ENCODE measurements at regions not wholly inside any gene's neighbourhood (a gene's known extent, or its start where the extent isn't known, plus 50 kb on each side); places are given as distances from the start of the nearest gene placed in this dataset.

DNA sequence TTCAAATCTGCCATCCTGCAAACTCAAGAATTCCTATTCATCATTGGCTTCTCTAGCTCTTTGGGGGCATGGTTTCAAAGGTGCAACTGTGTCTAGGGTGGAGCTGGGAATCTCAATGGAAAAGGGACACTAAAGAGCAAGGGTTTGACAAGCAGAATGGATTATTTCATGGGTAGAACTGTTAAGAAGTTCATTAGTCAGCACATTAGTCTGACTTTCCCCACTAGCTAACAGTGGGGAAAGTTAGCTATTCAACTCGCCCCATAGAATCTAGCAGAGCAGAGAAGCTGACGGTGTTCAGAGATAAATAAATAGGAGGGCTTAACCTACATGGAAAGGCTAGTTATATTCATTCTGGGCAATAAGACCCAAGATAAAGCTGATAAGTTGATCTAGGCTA, 153.9 kb downstream of the EMP1 start:
- Histone ChIP-seq H3K4me1 (ENCODE audit: low read depth, poor library complexity, severe bottlenecking) (no peaks in the 10 kb centered on the region), H3K4me3 (IDR thresholded peaks at IDR 0.05; ENCODE audit: insufficient read depth, low read depth, low read length) (no peak overlapping the region), H2AFZ (ENCODE audit: low read depth) (no peak overlapping the region), H3K36me3 (ENCODE audit: insufficient read depth) (no peaks in the 10 kb centered on the region), H3K9ac (no peak overlapping the region), H4K20me1 (ENCODE audit: insufficient read depth) (no peaks in the 10 kb centered on the region), H3K4me2 (no peak overlapping the region), H3K79me2 (ENCODE audit: insufficient read depth, low read depth) (no peaks in the 10 kb centered on the region), H3K27ac (no peak overlapping the region), H3K27me3 (ENCODE audit: insufficient read depth, low read depth) (no peaks in the 10 kb centered on the region)
- TF ChIP-seq, protein P1, sequence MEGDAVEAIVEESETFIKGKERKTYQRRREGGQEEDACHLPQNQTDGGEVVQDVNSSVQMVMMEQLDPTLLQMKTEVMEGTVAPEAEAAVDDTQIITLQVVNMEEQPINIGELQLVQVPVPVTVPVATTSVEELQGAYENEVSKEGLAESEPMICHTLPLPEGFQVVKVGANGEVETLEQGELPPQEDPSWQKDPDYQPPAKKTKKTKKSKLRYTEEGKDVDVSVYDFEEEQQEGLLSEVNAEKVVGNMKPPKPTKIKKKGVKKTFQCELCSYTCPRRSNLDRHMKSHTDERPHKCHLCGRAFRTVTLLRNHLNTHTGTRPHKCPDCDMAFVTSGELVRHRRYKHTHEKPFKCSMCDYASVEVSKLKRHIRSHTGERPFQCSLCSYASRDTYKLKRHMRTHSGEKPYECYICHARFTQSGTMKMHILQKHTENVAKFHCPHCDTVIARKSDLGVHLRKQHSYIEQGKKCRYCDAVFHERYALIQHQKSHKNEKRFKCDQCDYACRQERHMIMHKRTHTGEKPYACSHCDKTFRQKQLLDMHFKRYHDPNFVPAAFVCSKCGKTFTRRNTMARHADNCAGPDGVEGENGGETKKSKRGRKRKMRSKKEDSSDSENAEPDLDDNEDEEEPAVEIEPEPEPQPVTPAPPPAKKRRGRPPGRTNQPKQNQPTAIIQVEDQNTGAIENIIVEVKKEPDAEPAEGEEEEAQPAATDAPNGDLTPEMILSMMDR (conservative IDR thresholded peaks at IDR 0.05; ENCODE audit: low read depth, low read length), result no peak

DNA sequence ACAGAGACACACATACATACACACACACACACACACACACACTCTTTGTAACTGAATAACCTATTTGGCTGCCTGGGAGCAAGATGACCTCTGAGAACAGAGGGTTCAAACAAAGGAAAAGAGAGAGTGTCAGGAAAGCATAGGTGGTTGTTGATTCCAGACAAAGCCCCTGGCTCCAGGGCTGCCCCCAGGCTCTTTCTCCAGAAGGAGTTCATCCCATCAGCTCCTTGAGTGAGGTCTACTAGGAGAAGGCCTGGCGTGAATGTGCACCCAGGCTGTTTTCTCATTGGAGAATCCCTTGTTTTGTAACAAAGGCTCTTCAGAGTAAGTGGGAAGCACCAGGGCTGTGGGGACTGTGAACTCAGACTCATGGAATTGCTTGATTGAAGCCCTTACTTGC, 151.9 kb downstream of the EMP1 start:
- Histone ChIP-seq H3K4me2 (no peak overlapping the region), H3K79me2 (ENCODE audit: insufficient read depth, low read depth) (no peaks in the 10 kb centered on the region), H4K20me1 (ENCODE audit: insufficient read depth) (no peaks in the 10 kb centered on the region), H3K4me3 (IDR thresholded peaks at IDR 0.05; ENCODE audit: insufficient read depth, low read depth, low read length) (no peak overlapping the region), H3K27me3 (ENCODE audit: insufficient read depth, low read depth) (no peaks in the 10 kb centered on the region), H3K36me3 (ENCODE audit: insufficient read depth) (no peaks in the 10 kb centered on the region), H3K9ac (no peak overlapping the region), H3K4me1 (ENCODE audit: low read depth, poor library complexity, severe bottlenecking) (no peaks in the 10 kb centered on the region), H3K27ac (no peak overlapping the region), H2AFZ (ENCODE audit: low read depth) (no peak overlapping the region)
- TF ChIP-seq, protein P1 (conservative IDR thresholded peaks at IDR 0.05; ENCODE audit: low read depth, low read length), result no peak

DNA sequence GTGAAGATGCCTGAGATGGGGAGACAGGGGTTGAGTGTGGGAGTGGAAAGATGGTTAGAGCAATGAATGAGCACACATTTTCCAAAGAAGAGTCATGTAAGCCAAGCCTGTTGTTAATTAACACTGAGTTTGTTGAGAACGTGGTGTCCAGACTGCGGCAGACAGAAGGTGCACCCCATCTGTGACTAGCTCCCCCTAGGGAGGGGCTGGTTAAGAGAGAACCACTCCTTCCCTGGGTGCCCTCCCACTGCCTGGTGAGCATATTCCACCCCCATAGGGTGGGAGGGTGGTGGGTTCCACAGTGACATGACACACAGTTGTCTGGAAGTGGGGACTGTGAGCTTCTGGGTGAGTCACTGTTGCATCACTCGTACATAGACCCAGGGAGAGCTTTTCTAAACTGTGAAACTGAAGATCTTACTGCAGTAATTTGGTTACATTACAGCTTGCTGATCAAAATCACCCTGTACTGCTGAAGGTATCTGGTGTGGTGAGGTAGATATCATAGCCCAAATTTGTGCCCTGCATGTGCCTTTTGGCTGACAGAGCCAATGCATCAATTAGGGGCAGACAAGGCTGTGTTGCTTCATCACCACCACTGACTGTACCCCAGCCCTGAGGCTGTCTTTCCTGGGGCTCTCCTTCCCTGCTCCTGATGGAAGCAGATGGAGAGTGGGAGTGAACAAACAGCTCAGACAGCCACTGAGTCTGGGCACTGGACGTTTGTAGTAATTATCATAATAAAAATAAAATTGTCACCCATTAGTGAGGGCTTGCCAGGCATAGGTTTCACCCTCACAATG, 150.9 kb downstream of the EMP1 start:
- Histone ChIP-seq H3K4me2 (no peak overlapping the region), H3K27me3 (ENCODE audit: insufficient read depth, low read depth) (no peaks in the 10 kb centered on the region), H2AFZ (ENCODE audit: low read depth) (no peak overlapping the region)

DNA sequence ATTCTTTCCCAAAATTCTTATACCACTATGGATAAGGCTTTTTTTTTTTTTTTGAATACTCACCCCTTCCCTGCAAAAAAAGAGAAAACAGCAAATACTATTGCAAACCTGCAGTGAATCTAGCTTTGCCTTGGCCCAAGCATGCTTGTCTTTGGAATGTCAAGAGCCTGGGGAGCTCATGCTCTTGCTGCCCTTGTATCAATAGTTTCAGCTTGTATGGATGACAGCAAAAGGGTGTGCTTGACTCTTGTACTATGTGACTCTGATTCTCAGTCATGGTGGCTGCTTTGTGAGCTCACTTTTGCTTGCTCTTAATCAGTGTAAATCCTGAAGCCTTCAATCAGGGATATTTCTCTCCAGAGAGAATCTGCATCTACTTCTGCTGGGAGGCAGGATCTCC, 149.2 kb downstream of the EMP1 start:
- H3K4me1 ChIP-seq (ENCODE audit: low read depth, poor library complexity, severe bottlenecking), result no peaks in the 10 kb centered on the region
- TF ChIP-seq, protein P1 (conservative IDR thresholded peaks at IDR 0.05; ENCODE audit: low read depth, low read length), result no peak
- no peak overlapping the region for H2AFZ ChIP-seq (ENCODE audit: low read depth)
- no peaks in the 10 kb centered on the region for H3K36me3 ChIP-seq (ENCODE audit: insufficient read depth)
- no peak overlapping the region for H3K4me3 ChIP-seq (IDR thresholded peaks at IDR 0.05; ENCODE audit: insufficient read depth, low read depth, low read length)
- no peaks in the 10 kb centered on the region for H3K27me3 ChIP-seq (ENCODE audit: insufficient read depth, low read depth)
- no peaks in the 10 kb centered on the region for H4K20me1 ChIP-seq (ENCODE audit: insufficient read depth)
- no peak overlapping the region for H3K27ac ChIP-seq
- no peaks in the 10 kb centered on the region for H3K79me2 ChIP-seq (ENCODE audit: insufficient read depth, low read depth)
- no peak overlapping the region for H3K4me2 ChIP-seq
- H3K9ac ChIP-seq, result no peak overlapping the region

More for the DNA sequence above, 150.9 kb downstream of the EMP1 start:
- no peak overlapping the region for H3K27ac ChIP-seq
- H3K36me3 ChIP-seq (ENCODE audit: insufficient read depth), result no peaks in the 10 kb centered on the region
- no peaks in the 10 kb centered on the region for H3K79me2 ChIP-seq (ENCODE audit: insufficient read depth, low read depth)
- TF ChIP-seq, protein P1 (conservative IDR thresholded peaks at IDR 0.05; ENCODE audit: low read depth, low read length), result no peak
- no peaks in the 10 kb centered on the region for H4K20me1 ChIP-seq (ENCODE audit: insufficient read depth)
- H3K9ac ChIP-seq, result no peak overlapping the region
- no peaks in the 10 kb centered on the region for H3K4me1 ChIP-seq (ENCODE audit: low read depth, poor library complexity, severe bottlenecking)
- H3K4me3 ChIP-seq (IDR thresholded peaks at IDR 0.05; ENCODE audit: insufficient read depth, low read depth, low read length), result no peak overlapping the region
